GM19467 (cell line): ENCODE measurements at regions not wholly inside any gene's neighbourhood (a gene's known extent, or its start where the extent isn't known, plus 50 kb on each side); places are given as distances from the start of the nearest gene placed in this dataset.
A peak's percentile ranks its signal among the peaks of the same experiment; 100 is the strongest.
"Not testable (repeated sequence)": the region's sequence is repeated elsewhere in the genome, so short reads cannot be mapped to it uniquely, and the experiment has no call there.

ENCODE experiments used
- ATAC-seq: cut with Tn5 transposase; IDR thresholded peaks from one replicate; pipeline ENCODE4 v1.9.1; 2021; ENCODE audit warnings: mild to moderate bottlenecking, moderate library complexity; ENCODE audit not compliant: unreplicated experiment

DNA sequence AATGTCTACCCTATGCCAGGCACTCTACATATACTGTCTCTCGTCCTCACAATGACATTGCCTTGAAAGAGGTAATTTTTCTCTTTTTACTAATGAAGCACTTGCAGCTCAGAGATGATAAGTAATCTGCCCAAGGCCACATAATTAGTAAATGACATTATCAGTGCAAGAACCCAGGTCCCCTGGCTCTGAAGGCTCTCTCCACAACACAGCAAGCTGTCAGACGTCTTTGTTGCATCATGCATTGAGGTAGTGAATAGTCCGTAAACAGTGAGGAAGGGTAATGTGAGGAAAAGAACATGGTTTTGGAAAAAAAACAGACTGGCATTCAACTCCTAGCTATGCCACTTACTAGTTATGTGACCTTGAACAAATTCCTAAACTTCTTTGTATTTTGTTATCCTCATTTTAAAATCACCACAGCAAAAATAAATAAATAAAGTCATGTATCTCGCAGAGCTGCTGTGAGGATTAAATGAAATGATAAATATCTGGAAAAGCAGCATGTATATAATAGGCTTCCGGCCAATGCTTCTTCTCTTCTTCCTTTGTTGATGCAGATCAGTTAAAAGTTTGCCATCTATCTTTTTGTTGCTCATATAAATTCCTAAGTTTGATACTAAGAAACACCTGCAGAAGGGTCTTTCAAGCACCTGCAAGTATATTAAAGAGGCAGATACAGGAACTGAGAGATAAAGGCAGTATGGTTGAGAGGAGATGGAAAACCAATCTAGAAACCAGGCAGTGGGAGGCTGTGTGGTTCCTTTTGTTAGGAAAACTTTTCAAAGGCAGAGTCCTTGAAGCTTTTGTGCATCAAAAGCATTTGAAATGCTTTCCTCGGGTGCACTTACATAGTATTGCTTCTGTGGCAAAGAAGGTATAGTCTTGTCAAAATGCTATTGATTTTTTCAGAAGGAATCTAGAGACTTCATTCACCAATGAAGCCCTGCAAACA, 82.8 kb downstream of the BTG1 start:
- no peak for ATAC-seq

DNA sequence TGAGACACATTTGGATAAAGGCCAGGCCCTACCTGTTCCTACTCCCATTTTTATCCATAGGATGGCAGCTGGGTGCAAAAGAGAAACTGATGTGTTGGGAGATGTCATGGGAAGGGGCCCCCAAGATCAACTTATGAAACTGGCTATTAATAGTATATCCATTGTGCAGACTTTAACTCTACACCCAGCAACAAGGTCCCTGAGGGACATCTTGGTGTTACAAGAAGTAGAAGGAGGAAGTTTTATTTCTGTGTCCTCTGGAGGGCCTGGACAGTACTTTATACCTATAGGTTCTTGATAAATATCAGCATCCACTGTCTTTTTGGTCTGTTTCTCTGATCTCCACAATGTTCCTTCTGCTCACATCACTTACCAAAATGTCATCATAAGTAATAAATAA, 84.6 kb downstream of the BTG1 start:
- ATAC-seq = no peak

DNA sequence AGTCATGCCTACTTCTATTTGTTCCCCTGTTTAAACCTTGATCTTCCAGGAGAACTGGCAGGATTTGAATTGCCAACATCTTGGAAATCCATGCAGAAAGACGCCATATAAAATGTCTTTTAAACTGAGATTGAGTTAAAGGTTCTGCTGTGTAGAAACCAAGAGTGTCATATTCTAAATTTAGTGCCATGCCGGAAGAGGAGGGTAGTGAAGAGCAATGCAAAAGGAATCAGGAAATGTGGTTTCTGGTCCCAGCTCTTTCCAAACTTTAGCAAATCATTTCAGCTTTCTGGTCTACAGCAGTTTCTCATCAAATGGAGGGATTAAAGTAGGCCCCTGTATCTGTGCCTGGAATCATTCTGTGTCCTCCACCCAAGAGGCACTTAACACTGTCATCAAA, 85.7 kb downstream of the BTG1 start:
- ATAC-seq = no peak

DNA sequence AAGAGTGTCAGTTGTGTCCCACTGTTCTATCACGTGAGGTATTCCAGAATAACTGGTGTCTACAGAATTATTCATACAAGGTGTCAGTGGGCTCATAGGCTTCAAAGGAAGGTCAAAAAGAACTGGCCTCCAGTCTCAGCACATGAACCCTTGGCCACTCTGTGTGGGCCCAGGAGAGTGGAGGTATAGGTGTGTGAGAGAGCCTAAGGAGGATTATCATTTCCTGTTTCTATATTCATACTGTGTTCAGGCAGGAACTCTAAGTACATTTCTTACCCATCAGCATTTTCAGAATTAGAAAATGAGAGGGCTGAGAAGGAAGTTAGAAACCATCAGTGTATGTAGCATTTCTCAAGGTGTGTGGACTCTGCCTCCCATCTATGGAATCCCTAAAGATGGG, 87.0 kb downstream of the BTG1 start:
- no peak for ATAC-seq

DNA sequence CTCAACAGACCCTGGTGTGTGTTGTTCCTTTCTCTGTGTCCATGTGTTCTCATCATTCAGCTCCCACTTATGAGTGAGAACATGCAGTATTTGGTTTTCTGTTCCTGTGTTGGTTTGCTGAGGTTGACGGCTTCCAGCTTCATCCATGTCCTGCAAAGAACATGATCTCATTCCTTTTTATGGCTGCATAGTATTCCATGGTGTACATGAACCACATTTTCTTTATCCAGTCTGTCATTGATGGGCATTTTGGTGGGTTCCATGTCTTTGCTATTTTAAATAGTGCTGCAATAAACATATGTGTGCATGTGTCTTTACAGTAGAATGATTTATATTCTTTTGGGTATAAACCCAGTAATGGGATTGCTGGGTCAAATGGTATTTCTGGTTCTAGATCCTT, 88.9 kb downstream of the BTG1 start:
- ATAC-seq = not testable (repeated sequence)

DNA sequence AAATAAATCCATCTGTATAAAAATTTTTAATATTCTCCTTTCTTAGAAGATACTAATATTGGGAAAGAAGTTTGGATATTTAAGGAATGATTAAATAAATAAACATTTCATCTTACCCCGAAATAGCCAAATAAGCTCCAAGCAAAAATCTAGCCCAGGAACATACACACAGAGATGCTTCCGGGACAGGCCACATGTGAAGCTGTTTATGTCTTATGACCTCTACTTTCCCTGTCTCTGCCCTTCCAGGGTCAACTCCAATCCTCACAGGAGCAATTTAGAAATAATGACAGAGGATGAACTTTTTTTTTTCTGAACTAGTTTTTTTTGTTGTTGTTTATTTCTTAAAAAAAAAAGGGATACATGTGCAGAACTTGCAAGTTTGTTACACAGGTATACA, 89.4 kb downstream of the BTG1 start:
- no peak for ATAC-seq

DNA sequence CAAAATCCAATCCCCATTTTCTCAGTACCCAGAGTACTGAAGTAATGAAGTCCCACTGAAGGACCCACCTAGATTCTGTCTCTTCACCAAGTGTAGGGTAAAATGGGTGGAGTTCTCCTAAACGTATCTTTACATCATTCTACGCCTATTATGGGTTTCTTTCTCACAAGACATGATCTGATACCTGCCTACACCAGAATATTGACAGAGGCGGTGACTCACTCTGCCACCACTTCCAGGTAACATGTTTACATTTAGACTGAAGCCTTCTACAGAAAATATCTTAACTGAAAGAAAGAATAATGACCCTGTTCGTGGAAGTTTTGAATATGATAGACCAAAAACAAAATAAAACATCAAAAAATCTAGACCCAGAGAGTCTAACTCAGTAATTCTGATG, 89.8 kb downstream of the BTG1 start:
- ATAC-seq = no peak

DNA sequence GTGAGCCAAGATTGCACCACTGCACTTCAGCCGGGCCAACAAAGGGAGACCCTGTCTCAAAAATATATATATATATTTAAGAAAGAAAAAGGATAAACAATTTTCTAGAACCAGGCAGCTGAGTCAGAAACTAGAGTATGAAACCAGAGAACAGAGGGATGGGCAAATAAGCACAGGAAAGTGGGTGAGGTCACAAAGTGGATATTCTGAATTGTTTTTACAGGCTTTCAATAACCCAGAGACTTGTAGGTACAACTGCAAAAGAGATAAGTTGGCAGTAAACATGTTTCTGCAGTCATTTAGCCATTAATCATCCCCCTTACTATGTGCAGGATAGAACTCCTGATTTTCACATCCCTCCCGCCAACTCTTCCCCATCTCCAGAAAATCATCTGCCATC, 94.2 kb downstream of the BTG1 start:
- no peak for ATAC-seq

DNA sequence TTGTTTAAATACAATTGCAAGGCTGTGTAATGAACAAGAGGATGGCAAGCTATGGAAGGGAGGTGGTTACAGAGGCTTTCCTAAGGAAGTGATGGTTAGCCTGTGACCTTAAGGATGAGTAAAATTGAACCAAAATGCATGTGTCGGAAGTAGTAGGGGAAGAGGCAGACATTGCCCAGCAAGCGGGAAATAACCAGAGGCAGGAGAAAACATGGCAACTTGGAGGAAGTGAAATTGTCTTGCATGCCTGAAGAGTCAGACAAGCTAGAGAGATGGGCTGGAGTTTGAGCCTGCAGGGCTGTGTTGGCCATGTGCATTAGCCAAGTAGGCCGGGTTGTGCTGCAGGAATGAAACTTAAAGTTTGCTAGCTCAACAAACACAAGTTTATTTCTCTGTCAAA, 96.2 kb downstream of the BTG1 start:
- peak; percentile 64 for ATAC-seq

DNA sequence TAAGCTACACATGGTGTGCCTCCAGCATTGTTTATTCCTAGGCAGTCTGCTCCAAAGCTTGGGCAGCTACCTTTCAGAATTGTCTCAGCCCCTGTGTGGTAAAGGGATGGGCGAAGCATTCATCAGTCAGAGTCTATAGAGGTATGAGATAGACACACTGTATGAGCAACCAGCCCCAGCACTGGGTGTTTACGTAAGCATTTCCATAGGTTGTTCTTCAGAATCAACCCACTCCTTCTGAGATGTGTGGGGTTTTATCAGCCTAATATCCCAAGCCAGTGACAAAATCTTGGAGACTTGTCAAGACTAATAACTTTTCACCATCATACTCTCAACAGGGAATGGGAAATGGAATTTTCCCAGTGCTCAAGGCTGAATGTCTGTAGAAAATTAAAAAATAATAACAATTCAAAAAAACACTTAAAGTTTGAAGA, 98.2 kb downstream of the BTG1 start:
- no peak for ATAC-seq

DNA sequence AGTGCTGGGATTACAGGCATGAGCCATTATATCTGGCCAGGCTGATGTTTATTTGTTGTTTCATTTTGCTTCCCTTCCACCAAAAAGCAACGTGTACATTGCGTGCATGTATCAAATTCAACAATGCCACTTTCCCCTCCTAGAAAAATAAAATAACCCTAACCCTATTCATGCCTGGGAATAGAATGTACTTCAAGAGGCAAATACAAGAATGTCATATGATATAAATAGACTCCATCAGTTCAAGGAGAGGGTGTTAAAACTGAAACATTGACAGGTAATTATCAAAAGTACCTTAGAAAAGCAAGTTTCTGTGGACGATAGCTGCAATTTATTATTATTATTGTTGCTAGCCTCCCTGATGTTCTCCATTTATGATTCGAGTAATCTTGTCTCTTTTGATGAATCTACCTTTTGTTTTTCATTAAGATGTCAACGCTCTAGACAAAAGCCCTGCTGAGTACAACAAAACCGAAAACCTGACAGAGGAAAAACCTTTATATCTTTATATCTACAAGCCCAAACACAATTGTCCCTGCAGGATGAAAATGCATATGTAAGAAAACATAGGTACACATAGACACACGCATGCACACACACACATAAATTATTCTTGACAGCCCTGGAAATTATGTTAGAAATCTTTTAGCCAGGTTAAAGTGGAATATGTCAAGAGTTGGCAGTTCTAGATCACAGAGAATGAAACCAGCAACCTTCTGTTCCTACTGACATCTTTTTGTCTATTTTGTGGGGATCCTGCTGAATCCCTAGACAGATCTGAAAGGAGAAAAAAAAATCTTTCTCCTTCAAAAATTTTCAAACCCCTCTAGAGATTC, 98.9 kb downstream of the BTG1 start:
- no peak for ATAC-seq

DNA sequence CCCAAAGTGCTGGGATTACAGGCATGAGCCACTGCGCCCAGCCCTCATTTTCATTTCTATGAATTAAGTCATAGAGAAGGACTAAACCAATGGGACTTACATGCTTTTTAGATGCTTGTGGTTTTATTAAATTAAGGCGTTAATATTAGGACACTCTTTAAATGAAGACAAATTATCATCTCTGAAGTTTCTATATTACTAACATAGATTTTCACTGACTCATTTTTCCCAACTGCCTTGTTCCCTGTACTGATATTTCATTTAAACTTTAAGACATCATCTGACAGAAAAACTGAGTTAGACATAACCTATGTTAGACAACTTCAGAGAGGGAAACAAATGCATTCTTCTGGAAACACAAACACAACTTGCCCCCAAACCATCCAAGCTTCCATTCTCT, 99.8 kb downstream of the BTG1 start:
- ATAC-seq = no peak

DNA sequence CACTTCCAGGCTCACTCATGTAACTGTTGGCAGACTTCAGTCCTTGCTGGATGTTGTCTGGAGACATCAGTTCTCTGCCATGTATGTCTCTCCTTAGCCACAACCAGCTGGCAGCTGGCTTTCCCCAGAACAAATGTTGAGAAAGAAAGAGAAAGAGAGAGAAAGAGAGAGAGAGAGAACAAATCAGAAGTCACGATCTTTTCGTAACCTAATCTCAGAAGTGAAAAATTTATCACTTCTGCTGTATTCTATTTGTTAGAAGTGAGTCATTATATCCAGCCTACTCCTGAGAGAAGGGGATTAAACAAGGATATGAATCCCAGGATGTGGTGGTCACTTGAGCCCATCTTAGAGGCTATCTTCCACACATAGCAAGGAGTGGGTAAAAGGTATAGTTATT, 101.2 kb downstream of the BTG1 start:
- no peak for ATAC-seq

DNA sequence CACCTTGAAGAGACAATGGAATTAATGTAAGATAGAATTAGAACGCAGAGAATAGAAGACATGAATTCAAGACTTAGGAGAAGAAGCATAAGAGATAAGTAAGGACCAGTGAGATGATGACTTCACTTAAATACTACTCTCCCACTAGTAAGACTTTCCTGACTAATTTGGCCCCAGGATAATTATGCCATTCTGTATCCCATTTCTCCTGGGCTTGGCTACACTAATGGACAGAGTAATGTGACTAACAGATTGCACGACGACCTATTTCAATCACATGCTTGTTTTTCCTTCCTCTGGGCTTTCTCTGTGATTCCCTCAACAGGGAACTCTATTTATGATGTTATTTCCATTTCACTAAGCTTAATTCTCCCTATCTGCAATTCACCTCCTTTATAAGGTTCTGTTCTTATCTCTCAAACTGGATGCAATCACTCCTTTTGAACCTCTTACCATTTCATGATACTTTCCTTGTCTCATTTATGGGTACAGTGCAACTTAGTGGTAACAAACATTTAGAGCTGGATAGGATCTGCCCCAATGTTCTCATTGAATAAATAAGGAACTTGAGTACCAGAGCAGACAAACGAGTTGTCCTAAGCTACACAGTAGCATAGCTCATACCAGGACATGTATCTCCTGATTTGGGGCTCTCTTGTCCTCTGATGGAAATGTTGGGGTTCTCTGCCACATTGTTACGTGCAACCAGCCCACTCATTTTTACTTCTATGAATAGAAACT, 102.7 kb downstream of the BTG1 start:
- ATAC-seq = no peak

DNA sequence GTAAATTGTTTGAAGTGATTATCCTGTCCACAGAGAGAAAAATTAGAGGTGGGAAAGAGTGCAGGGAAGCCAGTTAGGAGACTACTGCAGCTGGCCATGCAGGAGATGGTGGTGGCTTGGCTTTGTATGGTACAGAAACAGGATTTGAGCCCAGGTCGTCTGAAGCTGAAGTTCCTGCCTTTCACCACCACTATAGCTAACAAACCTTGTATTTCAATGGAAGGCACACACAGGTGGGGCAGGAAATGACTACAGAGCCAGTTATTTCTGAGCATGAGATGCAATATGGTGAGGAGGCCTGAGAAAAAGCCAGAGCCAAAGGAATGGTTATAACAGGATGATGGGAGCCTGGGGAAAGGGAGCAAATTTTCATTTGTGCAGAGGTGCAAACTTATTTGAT, 103.9 kb downstream of the BTG1 start:
- no peak for ATAC-seq

DNA sequence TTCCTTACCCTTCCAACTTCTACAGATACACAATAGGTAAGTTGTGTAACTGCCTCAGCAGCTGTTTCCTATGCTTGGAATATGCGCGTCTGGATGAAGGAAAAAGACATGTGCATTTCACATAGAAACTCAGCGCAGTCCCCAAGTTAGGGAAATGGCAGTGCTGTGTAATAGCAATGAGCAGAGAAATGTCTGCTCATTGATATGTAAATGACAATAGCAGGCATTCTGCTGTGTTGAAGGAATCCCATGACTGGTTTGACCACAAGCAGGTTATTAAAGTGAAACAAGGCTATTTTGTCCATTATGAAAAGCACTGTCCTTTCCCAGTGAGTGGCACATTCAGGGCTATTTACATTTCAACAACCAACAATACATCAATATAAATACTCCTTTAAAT, 106.6 kb downstream of the BTG1 start:
- no peak for ATAC-seq

DNA sequence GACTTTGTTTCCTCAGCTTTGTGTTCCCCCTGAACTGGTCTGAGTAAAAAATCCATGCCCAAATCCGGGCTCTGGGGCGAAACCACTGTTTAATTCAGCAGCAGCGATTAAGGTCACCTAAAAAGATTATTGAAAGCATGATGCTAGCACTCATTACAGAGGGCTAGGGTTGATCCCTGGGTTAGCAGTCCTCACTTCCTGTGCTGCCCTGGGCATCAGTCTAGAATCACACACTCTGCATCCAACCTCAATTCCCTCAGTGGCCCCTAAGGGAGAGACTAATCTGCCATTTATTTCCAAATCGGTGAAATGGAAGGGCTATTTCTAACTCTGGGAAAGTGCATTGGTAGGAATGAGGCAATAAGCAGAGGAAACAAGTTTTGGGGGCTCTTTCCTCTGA, 107.2 kb downstream of the BTG1 start:
- ATAC-seq = no peak

DNA sequence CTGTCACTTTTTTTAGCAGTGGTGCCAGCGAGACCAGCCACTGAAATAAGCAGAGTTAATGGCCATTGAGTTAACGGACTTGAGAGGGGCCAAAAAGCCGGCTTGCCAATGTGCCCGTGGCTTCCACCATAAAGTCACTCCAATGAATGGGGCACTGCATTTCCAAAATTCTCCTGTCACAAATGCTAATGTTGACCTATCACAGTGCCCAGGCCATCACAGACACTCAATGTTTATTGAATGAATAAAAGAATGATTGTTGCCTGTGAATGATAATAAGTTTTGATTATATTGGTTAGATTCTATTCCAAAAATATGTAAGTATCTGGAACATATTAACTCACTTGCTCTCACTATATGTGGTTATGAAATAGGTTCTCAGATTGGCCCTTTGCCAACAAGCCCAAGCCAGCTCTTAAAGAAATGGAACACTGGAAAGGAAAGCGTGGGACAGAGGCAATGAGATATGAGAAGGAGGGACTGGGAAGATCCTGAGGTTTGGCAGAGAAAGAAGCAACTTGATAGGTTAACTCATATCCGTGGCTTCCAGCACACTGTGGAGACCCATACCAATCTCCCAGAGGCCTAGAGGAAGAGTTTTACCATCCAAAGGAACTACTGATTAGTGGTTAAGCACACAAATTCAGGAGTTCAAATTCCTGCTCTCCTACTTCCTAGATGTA, 108.7 kb downstream of the BTG1 start:
- no peak for ATAC-seq

DNA sequence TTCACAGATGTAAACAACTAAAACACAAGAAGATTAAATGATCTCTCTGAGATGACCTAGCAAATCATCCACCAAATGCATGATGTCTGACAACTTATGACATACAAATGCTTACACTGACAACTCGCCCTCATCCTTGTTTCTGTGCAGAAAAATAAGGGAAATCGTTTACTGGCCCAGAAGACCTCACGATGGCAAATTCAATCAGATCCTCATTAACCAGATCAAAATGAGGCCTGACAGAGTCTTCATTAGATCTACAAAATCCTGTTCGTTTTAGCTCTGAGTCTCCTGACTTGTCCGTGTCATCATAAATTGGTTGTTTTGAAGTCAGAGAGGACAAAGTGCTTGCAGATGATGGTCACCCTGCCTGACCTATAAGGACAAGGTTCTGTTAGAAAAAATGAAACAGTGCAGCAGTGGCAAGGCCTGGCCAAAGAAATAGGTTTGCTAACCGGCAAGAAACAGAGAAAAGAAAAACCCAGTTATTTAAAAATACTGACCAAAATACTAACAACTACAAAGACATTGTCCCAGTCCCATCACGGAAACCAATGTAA, 109.5 kb downstream of the BTG1 start:
- no peak for ATAC-seq

DNA sequence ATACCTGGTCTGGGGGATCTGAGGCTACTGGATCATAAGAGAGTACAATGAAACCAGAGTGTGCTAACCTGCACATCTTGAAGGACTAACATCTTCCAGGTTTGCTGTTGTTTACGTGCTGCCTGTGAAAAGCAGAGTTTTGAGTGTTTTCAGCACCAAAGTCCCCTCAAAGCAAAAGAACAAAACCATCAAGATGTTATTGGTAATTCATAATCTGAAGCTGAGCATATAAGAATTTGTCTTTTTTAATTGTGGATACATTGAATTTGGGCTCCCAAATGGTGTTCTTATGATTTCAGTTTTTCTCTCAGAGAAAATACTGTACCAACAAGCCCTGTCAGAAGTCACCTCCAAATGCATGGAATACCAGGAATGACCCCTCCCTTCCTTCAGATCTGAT, 110.2 kb downstream of the BTG1 start:
- peak; percentile 3 for ATAC-seq
